K562 (cell line): ENCODE measurements at regions not wholly inside any gene's neighbourhood (a gene's known extent, or its start where the extent isn't known, plus 50 kb on each side); places are given as distances from the start of the nearest gene placed in this dataset.

ENCODE experiments used
- ATAC-seq: fragments of 200-7000 bp; cut with Tn5 transposase; 3 replicates; pipeline ENCODE4 v1.9.1; 2020; ENCODE audit warnings: moderate library complexity
- BruUV-seq: library from RNA; stranded (reverse); fragments of 400-500 nt; replicated peaks from 2 replicates; lab custom pipeline; 2021; lab: Mats Ljungman, UMichigan
- CTCF ChIA-PET: fragments of 300-600 bp; formaldehyde crosslinking; extraction: SDS; loops from one replicate; lab custom pipeline; 2021; ENCODE audit warnings: low intra/inter-chr PET ratio; lab: Yijun Ruan, JAX
- POLR2A ChIA-PET: fragments of 300-600, 350-650 bp; sonication (Branson Sonifier 250); formaldehyde crosslinking; extraction: SDS; loops from one replicate; lab custom pipeline; 2021; ENCODE audit warnings: antibody characterized with exemption, inconsistent platforms; lab: Yijun Ruan, JAX
- DNase-seq, 4 experiments: peaks; one replicate each; pipeline versions ENCODE4 v3.0.0 to v3.0.0-alpha.2; 2011 to 2018; ENCODE audit warnings: low spot score in 3 of 4, mixed read lengths in 3 of 4; ENCODE audit errors: extremely low read depth in 1 of 4
- FAIRE-seq: peaks from 2 replicates; lab custom pipeline; 2011; peaks lifted over from hg19 to GRCh38; lab: Jason Lieb, UNC
- H2AFZ ChIP-seq: 2 replicates; pipeline ENCODE4 v1.6.0; 2011; ENCODE audit warnings: low read depth, low read length, control low read depth, inconsistent platforms
- H3K27ac ChIP-seq: fragments of 200-600 bp; 3 replicates; pipeline ENCODE4 v1.8.0; 2011; ENCODE audit warnings: low read depth, mild to moderate bottlenecking, control low read depth, inconsistent platforms, low read length, moderate library complexity, mixed read lengths; ENCODE audit errors: extremely low read depth
- H3K27me3 ChIP-seq, 2 experiments: fragments of 300-600 bp in 1 of 2; 2 replicates in 1 of 2; 3 replicates in 1 of 2; pipeline versions ENCODE4 v1.6.0 to v1.8.0; 2011; ENCODE audit warnings: inconsistent platforms in 2 of 2, low read length in 2 of 2, mild to moderate bottlenecking in 1 of 2, mixed read lengths in 1 of 2, moderate library complexity in 1 of 2; ENCODE audit not compliant: control insufficient read depth in 2 of 2, insufficient read depth in 2 of 2
- H3K36me3 ChIP-seq: fragments of 300-600 bp; 3 replicates; pipeline ENCODE4 v1.8.0; 2011; ENCODE audit warnings: mild to moderate bottlenecking, low read length, inconsistent platforms; ENCODE audit not compliant: control insufficient read depth, insufficient read depth
- H3K4me1 ChIP-seq, 2 experiments: fragments of 200-600 bp in 1 of 2; replicated peaks in 1 of 2; 2 replicates in 1 of 2; 3 replicates in 1 of 2; pipeline versions ENCODE4 v1.5.1 to v1.8.0; 2011; ENCODE audit warnings: inconsistent platforms in 2 of 2, low read length in 2 of 2, mild to moderate bottlenecking in 1 of 2, mixed read lengths in 1 of 2, moderate library complexity in 1 of 2; ENCODE audit not compliant: control insufficient read depth in 2 of 2, insufficient read depth in 2 of 2
- H3K4me2 ChIP-seq: 2 replicates; pipeline ENCODE4 v1.6.1; 2011; ENCODE audit warnings: low read length, control low read depth, inconsistent platforms, mixed read lengths; ENCODE audit not compliant: insufficient read depth
- H3K4me3 ChIP-seq: fragments of 200-600 bp; sonication (generic), shearing (Covaris generic); 2 replicates; pipeline ENCODE4 v1.5.1; 2016; ENCODE audit warnings: control low read depth, inconsistent platforms
- H3K79me2 ChIP-seq: fragments of 200-600 bp; 3 replicates; pipeline ENCODE4 v1.8.0; 2011; ENCODE audit warnings: low read length, inconsistent platforms; ENCODE audit not compliant: control insufficient read depth, insufficient read depth
- H3K9ac ChIP-seq, 2 experiments: 2 replicates each; pipeline versions ENCODE4 v1.6.0 to v1.6.1; 2011; ENCODE audit warnings: low read depth in 2 of 2, low read length in 2 of 2, control low read depth in 1 of 2, inconsistent platforms in 1 of 2, mild to moderate bottlenecking in 1 of 2, mixed read lengths in 1 of 2; ENCODE audit not compliant: insufficient read depth in 1 of 2
- H3K9me1 ChIP-seq: one replicate; pipeline ENCODE4 v1.6.0; 2011; ENCODE audit warnings: inconsistent platforms, mild to moderate bottlenecking, low read length, moderate library complexity; ENCODE audit not compliant: control insufficient read depth, insufficient read depth
- H3K9me3 ChIP-seq: replicated peaks from 2 replicates; pipeline ENCODE4 v1.5.1; 2011; ENCODE audit warnings: low read depth, low read length, inconsistent platforms; ENCODE audit not compliant: control insufficient read depth, insufficient read depth
- H4K20me1 ChIP-seq: replicated peaks from 2 replicates; pipeline ENCODE4 v1.6.1; 2011; ENCODE audit warnings: low read length, inconsistent platforms, mixed read lengths; ENCODE audit not compliant: control insufficient read depth, insufficient read depth
- DDX20 ChIP-seq: fragments of 450-650 bp; IDR thresholded peaks from 2 replicates; pipeline ENCODE4 v1.6.1; 2016; ENCODE audit warnings: missing genetic modification characterization, low read depth, mild to moderate bottlenecking, missing compliant biosample characterization, moderate library complexity
- GATA2 ChIP-seq: sonication (generic); formaldehyde crosslinking; IDR thresholded peaks from 2 replicates; pipeline ENCODE4 v1.4.0; 2020; ENCODE audit warnings: mild to moderate bottlenecking, missing genetic modification reagents
- HDAC1 ChIP-seq, 2 experiments: fragments of 450-650 bp; IDR thresholded peaks; 2 replicates each; pipeline ENCODE4 v1.6.1; 2016 to 2017; ENCODE audit warnings: inconsistent platforms in 1 of 2, mild to moderate bottlenecking in 1 of 2, moderate library complexity in 1 of 2
- SMAD1 ChIP-seq: fragments of 150-350 bp; IDR thresholded peaks from 2 replicates; pipeline ENCODE4 v1.6.1; 2014; ENCODE audit warnings: low read length, low read depth; ENCODE audit not compliant: partially characterized antibody
- SPI1 ChIP-seq: IDR thresholded peaks from 2 replicates; pipeline ENCODE4 v1.6.1; 2011; ENCODE audit warnings: low read depth, low read length, control low read depth, borderline replicate concordance
- ZBTB8A ChIP-seq: fragments of 450-650 bp; IDR thresholded peaks from 2 replicates; pipeline ENCODE4 v1.6.1; 2018; ENCODE audit warnings: mild to moderate bottlenecking, moderate library complexity; ENCODE audit not compliant: partially characterized antibody
- ZC3H4 ChIP-seq: sonication (generic); formaldehyde crosslinking; IDR thresholded peaks from 2 replicates; pipeline ENCODE4 v1.9.0; 2021; ENCODE audit warnings: missing genetic modification reagents, borderline replicate concordance
- ZNF408 ChIP-seq: fragments of 250-450 bp; sonication (Bioruptor Pico); IDR thresholded peaks from 2 replicates; pipeline ENCODE4 v1.4.0; 2020; ENCODE audit warnings: low read depth, mild to moderate bottlenecking, moderate library complexity
- ZNF668 ChIP-seq: fragments of 250-450 bp; sonication (Bioruptor Pico); IDR thresholded peaks from 2 replicates; pipeline ENCODE4 v1.8.0; 2022; ENCODE audit warnings: mild to moderate bottlenecking, inconsistent platforms
- WGBS: fragments of 100-300 bp; shearing (Covaris generic); methylation state at CpG from one replicate; pipeline ENCODE4 v1.1.6; 2016; ENCODE audit warnings: low coverage, mixed read lengths; ENCODE audit not compliant: insufficient coverage; ENCODE audit errors: missing lambda C conversion rate; 5-methylcytosine and 5-hydroxymethylcytosine counted together
- in situ Hi-C: fragments of 300-500 bp; cut with MboI; formaldehyde crosslinking; loops from 4 replicates; pipeline ENCODE4 v1.15.0; 2018; ENCODE audit warnings: inconsistent platforms, mixed read lengths
- intact Hi-C: fragments of 100-400 bp; cut with micrococcal nuclease; formaldehyde crosslinking; loops from 2 replicates; pipeline ENCODE4 v1.14.2; 2022
- TF ChIP-seq, protein P1 (sequence below): sonication (generic); formaldehyde crosslinking; IDR thresholded peaks from 2 replicates; pipeline ENCODE4 v1.8.0; 2023; ENCODE audit warnings: missing genetic modification reagents, mild to moderate bottlenecking, borderline replicate concordance
- TF ChIP-seq, protein P2 (sequence below): fragments of 150-350 bp; IDR thresholded peaks from 2 replicates; pipeline ENCODE4 v1.6.1; 2014; ENCODE audit warnings: low read depth, mild to moderate bottlenecking, low read length, borderline replicate concordance
- TF ChIP-seq, protein P3 (sequence below): fragments of 450-650 bp; formaldehyde crosslinking; conservative IDR thresholded peaks from 2 replicates; pipeline ENCODE4 v1.4.0; 2022; ENCODE audit warnings: mild to moderate bottlenecking, missing genetic modification characterization

DNA sequence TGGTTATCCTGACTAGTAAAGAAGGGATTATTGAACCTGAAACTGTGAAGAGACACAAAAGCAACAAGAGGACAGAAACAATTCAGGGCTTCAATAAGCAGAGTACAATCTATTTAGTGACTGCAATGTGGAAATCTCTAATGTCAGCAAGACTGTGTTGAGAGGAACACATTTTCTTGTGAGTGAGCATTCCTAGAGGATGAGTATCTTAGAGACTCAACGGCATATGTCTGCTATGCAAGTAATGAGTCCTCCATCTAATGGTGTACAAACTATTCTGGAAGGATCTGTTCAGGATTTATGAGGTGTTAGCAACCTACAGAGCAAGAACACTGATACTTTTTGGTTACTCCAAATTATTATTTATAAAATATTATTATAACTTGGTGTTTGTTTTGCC is 226.5 kb upstream of the NDN start (continued):
- TF ChIP-seq, protein P1, sequence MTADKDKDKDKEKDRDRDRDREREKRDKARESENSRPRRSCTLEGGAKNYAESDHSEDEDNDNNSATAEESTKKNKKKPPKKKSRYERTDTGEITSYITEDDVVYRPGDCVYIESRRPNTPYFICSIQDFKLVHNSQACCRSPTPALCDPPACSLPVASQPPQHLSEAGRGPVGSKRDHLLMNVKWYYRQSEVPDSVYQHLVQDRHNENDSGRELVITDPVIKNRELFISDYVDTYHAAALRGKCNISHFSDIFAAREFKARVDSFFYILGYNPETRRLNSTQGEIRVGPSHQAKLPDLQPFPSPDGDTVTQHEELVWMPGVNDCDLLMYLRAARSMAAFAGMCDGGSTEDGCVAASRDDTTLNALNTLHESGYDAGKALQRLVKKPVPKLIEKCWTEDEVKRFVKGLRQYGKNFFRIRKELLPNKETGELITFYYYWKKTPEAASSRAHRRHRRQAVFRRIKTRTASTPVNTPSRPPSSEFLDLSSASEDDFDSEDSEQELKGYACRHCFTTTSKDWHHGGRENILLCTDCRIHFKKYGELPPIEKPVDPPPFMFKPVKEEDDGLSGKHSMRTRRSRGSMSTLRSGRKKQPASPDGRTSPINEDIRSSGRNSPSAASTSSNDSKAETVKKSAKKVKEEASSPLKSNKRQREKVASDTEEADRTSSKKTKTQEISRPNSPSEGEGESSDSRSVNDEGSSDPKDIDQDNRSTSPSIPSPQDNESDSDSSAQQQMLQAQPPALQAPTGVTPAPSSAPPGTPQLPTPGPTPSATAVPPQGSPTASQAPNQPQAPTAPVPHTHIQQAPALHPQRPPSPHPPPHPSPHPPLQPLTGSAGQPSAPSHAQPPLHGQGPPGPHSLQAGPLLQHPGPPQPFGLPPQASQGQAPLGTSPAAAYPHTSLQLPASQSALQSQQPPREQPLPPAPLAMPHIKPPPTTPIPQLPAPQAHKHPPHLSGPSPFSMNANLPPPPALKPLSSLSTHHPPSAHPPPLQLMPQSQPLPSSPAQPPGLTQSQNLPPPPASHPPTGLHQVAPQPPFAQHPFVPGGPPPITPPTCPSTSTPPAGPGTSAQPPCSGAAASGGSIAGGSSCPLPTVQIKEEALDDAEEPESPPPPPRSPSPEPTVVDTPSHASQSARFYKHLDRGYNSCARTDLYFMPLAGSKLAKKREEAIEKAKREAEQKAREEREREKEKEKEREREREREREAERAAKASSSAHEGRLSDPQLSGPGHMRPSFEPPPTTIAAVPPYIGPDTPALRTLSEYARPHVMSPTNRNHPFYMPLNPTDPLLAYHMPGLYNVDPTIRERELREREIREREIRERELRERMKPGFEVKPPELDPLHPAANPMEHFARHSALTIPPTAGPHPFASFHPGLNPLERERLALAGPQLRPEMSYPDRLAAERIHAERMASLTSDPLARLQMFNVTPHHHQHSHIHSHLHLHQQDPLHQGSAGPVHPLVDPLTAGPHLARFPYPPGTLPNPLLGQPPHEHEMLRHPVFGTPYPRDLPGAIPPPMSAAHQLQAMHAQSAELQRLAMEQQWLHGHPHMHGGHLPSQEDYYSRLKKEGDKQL, result no peak
- TF ChIP-seq ZBTB8A (no peak), SMAD1 (no peak), ZNF408 (CRISPR knock-in tag) (no peak), ZC3H4 (CRISPR knock-in tag) (no peak)

DNA sequence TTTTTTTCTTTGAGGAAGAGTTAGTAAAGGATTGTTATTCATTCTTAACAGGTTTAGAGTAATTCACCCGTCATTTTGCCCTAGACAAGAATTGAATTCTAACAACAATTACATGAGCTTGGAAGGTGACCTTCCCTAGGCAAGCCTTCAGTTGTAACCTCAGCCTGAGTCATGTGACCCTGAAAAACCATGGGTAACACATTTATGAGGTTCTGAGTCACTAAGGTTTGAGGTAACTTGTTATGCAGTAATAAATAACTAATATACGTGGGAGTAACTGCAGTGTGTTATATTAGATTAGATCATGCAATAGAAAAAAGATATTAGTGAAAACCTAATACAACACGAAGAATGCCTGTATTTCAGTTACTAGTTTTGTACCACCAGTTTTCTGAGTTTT is 237.6 kb upstream of the NDN start:
- H3K9me3 ChIP-seq, result no peaks in the 10 kb centered on the region
- no peak for ATAC-seq
- no peak overlapping the region for H3K27ac ChIP-seq
- 0% methylated on average over 3 of the region's 3 CpGs for WGBS
- H3K4me2 ChIP-seq, result no peak overlapping the region
- no peak for FAIRE-seq
- no TSS peak for BruUV-seq
- no peaks in the 10 kb centered on the region for H3K36me3 ChIP-seq
- no peak for DNase-seq
- in situ Hi-C loops, result no loop called here
- H3K9ac ChIP-seq, result no peak overlapping the region
- H3K79me2 ChIP-seq, result no peaks in the 10 kb centered on the region
- H2AFZ ChIP-seq, result no peak overlapping the region
- no peaks in the 10 kb centered on the region for H3K27me3 ChIP-seq
- no peaks in the 10 kb centered on the region for H3K4me1 ChIP-seq
- H3K9me1 ChIP-seq, result no peaks in the 10 kb centered on the region
- no peaks in the 10 kb centered on the region for H4K20me1 ChIP-seq
- intact Hi-C loops, result no loop called here
- ChIA-PET CTCF (no interaction called here), POLR2A (no interaction called here)
- no peak overlapping the region for H3K4me3 ChIP-seq
- TF ChIP-seq DDX20 (no peak), ZNF668 (no peak), HDAC1 (IDR thresholded peaks at IDR 0.05) (no peak), GATA2 (no peak), SPI1 (no peak)
- TF ChIP-seq, protein P2, sequence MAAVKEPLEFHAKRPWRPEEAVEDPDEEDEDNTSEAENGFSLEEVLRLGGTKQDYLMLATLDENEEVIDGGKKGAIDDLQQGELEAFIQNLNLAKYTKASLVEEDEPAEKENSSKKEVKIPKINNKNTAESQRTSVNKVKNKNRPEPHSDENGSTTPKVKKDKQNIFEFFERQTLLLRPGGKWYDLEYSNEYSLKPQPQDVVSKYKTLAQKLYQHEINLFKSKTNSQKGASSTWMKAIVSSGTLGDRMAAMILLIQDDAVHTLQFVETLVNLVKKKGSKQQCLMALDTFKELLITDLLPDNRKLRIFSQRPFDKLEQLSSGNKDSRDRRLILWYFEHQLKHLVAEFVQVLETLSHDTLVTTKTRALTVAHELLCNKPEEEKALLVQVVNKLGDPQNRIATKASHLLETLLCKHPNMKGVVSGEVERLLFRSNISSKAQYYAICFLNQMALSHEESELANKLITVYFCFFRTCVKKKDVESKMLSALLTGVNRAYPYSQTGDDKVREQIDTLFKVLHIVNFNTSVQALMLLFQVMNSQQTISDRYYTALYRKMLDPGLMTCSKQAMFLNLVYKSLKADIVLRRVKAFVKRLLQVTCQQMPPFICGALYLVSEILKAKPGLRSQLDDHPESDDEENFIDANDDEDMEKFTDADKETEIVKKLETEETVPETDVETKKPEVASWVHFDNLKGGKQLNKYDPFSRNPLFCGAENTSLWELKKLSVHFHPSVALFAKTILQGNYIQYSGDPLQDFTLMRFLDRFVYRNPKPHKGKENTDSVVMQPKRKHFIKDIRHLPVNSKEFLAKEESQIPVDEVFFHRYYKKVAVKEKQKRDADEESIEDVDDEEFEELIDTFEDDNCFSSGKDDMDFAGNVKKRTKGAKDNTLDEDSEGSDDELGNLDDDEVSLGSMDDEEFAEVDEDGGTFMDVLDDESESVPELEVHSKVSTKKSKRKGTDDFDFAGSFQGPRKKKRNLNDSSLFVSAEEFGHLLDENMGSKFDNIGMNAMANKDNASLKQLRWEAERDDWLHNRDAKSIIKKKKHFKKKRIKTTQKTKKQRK, result no peak
- TF ChIP-seq, protein P3, sequence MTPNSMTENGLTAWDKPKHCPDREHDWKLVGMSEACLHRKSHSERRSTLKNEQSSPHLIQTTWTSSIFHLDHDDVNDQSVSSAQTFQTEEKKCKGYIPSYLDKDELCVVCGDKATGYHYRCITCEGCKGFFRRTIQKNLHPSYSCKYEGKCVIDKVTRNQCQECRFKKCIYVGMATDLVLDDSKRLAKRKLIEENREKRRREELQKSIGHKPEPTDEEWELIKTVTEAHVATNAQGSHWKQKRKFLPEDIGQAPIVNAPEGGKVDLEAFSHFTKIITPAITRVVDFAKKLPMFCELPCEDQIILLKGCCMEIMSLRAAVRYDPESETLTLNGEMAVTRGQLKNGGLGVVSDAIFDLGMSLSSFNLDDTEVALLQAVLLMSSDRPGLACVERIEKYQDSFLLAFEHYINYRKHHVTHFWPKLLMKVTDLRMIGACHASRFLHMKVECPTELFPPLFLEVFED, result no peak
